Naive thymus-derived CD8-positive, alpha-beta T cell (primary cell): ENCODE measurements at regions not wholly inside any gene's neighbourhood (a gene's known extent, or its start where the extent isn't known, plus 50 kb on each side); places are given as distances from the start of the nearest gene placed in this dataset.

Source experiments
- ATAC-seq, 2 donors: fragments of 150-1000 bp; cut with Tn5 transposase in 1 of 2; sonication (Bioruptor Pico), chemical (Tn5 transposase) in 1 of 2; 1 replicate in 1 of 2; 2 replicates in 1 of 2; pipeline ENCODE4 v1.10.0; 2021; ENCODE audit warnings: mild to moderate bottlenecking in 2 of 2, moderate library complexity in 2 of 2
- POLR2A ChIA-PET: fragments of 350-600 bp; sonication (Branson Sonifier 250); formaldehyde crosslinking; loops from one replicate; lab custom pipeline; 2021; ENCODE audit warnings: antibody characterized with exemption; lab: Charles Lee
- DNase-seq, 10 donors: peaks; one replicate each; pipeline versions ENCODE4 v3.0.0 to v3.0.0-alpha.2; 2020 to 2022
- H3K27ac Mint-ChIP-seq, 10 donors: one replicate each; pipeline ENCODE4 v1.8.0; 2020 to 2022; ENCODE audit warnings: mild to moderate bottlenecking in 10 of 10, mixed read lengths in 10 of 10, moderate library complexity in 4 of 10, inconsistent platforms in 1 of 10
- H3K27me3 Mint-ChIP-seq, 5 donors: one replicate each; pipeline ENCODE4 v1.8.0; 2021 to 2022; ENCODE audit warnings: mixed read lengths in 5 of 5
- H3K36me3 Mint-ChIP-seq, 3 donors: one replicate each; pipeline ENCODE4 v1.8.0; 2020 to 2022; ENCODE audit warnings: mixed read lengths in 3 of 3, mild to moderate bottlenecking in 2 of 3, inconsistent platforms in 1 of 3
- H3K4me1 Mint-ChIP-seq, 4 donors: one replicate each; pipeline ENCODE4 v1.8.0; 2021 to 2022; ENCODE audit warnings: mixed read lengths in 4 of 4
- H3K4me3 Mint-ChIP-seq, 10 donors: one replicate each; pipeline ENCODE4 v1.8.0; 2020 to 2022; ENCODE audit warnings: mild to moderate bottlenecking in 10 of 10, mixed read lengths in 10 of 10, moderate library complexity in 6 of 10, inconsistent platforms in 1 of 10
- H3K9me3 Mint-ChIP-seq, 9 donors: one replicate each; pipeline ENCODE4 v1.8.0; 2020 to 2022; ENCODE audit warnings: mixed read lengths in 9 of 9, mild to moderate bottlenecking in 3 of 9, inconsistent platforms in 1 of 9, moderate library complexity in 1 of 9

DNA sequence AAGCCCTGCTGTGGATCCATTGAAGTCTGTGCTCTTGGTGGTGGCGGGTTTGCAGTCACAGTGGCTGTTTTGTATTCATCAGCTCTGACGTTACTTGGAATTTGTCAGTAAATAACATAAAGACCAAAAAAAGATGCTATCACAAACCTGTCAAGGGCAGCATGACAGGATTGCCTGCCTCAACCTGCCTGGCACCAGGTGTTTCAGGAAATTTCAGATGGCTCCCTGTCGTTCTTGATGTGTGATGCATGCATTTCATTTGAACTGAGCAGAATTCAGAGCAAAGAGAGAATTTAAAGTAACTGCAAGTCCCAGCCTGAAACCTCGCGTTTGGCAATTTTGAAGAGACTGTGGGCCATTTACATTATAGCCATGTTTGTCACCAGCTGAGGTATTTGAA, 50.3 kb upstream of the EPC2 start:
- H3K9me3 Mint-ChIP-seq: no peaks in the 10 kb centered on the region
- no peak for ATAC-seq
- DNase-seq: no peak
- H3K4me3 Mint-ChIP-seq: no peak overlapping the region
- H3K4me1 Mint-ChIP-seq: peaks cover 0 to 4% (median under 1%) of the 10 kb centered on the region in 4 donors
- peak overlapping the region in 1 of 10 donors; percentile 32 for H3K27ac Mint-ChIP-seq
- H3K36me3 Mint-ChIP-seq: no peaks in the 10 kb centered on the region
- POLR2A ChIA-PET: interaction anchor here (0.7 kb wide), 2 partner anchors 35 to 55 kb away, joined by 3 to 4 read pairs; no protein-coding TSS in a partner anchor
- no peaks in the 10 kb centered on the region for H3K27me3 Mint-ChIP-seq
